Activated CD4-positive, alpha-beta T cell treated with anti-CD3 and anti-CD28 coated beads for 36 hours (primary cell): ENCODE measurements at regions not wholly inside any gene's neighbourhood (a gene's known extent, or its start where the extent isn't known, plus 50 kb on each side); places are given as distances from the start of the nearest gene placed in this dataset.

Experiments used
- ATAC-seq: fragments of 200-7000 bp; cut with Tn5 transposase; one replicate; pipeline ENCODE4 v1.10.0; 2021; ENCODE audit warnings: mild to moderate bottlenecking, moderate library complexity
- CTCF ChIA-PET: fragments of 350-600 bp; sonication (Branson Sonifier 250); formaldehyde crosslinking; loops from one replicate; lab custom pipeline; 2021; ENCODE audit warnings: antibody characterized with exemption; lab: Charles Lee
- POLR2A ChIA-PET: fragments of 350-600 bp; sonication (Branson Sonifier 250); formaldehyde crosslinking; loops from one replicate; lab custom pipeline; 2021; ENCODE audit warnings: antibody characterized with exemption, inconsistent platforms; lab: Charles Lee
- DNase-seq: peaks from one replicate; pipeline ENCODE4 v3.0.0-alpha.2; 2020
- H3K27ac Mint-ChIP-seq: one replicate; pipeline ENCODE4 v1.8.0; 2021; ENCODE audit warnings: mixed read lengths
- H3K27me3 Mint-ChIP-seq: one replicate; pipeline ENCODE4 v1.8.0; 2021; ENCODE audit warnings: mixed read lengths
- H3K36me3 Mint-ChIP-seq: one replicate; pipeline ENCODE4 v1.8.0; 2021; ENCODE audit warnings: low read depth, mixed read lengths
- H3K4me1 Mint-ChIP-seq: one replicate; pipeline ENCODE4 v1.8.0; 2021; ENCODE audit warnings: mixed read lengths
- H3K4me3 Mint-ChIP-seq: one replicate; pipeline ENCODE4 v1.8.0; 2021; ENCODE audit warnings: mild to moderate bottlenecking, moderate library complexity, mixed read lengths
- H3K9me3 Mint-ChIP-seq: one replicate; pipeline ENCODE4 v1.8.0; 2021; ENCODE audit warnings: low read depth, mixed read lengths
- intact Hi-C, 2 experiments: fragments of 100-400 bp; cut with DNase I in 1 of 2; cut with micrococcal nuclease in 1 of 2; formaldehyde crosslinking; loops; one replicate each; pipeline versions ENCODE4 v1.14.2 to v1.15.1; 2022 to 2024; cut with DNase I, micrococcal nuclease

GRCh38 chr18:45517181-45517741 lies 98.0 kb upstream of the SLC14A2 start:
- POLR2A ChIA-PET, result no interaction called here
- no peak for ATAC-seq
- Mint-ChIP-seq H3K36me3 (no peaks in the 10 kb centered on the region), H3K4me3 (no peak overlapping the region), H3K9me3 (peaks cover 9% of the 10 kb centered on the region), H3K27me3 (no peaks in the 10 kb centered on the region), H3K4me1 (no peaks in the 10 kb centered on the region), H3K27ac (no peak overlapping the region)
- intact Hi-C loops, result no loop called here
- CTCF ChIA-PET, result no interaction called here
- no peak for DNase-seq

- intact Hi-C loops, result no loop called here
- POLR2A ChIA-PET, result no interaction called here
- peaks cover 9% of the 10 kb centered on the region for H3K9me3 Mint-ChIP-seq
- no peaks in the 10 kb centered on the region for H3K4me1 Mint-ChIP-seq
- H3K36me3 Mint-ChIP-seq, result no peaks in the 10 kb centered on the region
- peaks cover under 1% of the 10 kb centered on the region for H3K27me3 Mint-ChIP-seq
- no peak overlapping the region for H3K27ac Mint-ChIP-seq
- no peak for DNase-seq
- no peak for ATAC-seq
- no peak overlapping the region for H3K4me3 Mint-ChIP-seq
- CTCF ChIA-PET, result no interaction called here
Observed at GRCh38 chr18:45518311-45519155, 96.7 kb upstream of the SLC14A2 start.

GRCh38 chr18:45519411-45520280 lies 95.6 kb upstream of the SLC14A2 start:
- Mint-ChIP-seq H3K9me3 (no peaks in the 10 kb centered on the region), H3K27ac (no peak overlapping the region), H3K4me3 (no peak overlapping the region), H3K4me1 (no peaks in the 10 kb centered on the region), H3K27me3 (peaks cover 3% of the 10 kb centered on the region), H3K36me3 (no peaks in the 10 kb centered on the region)
- intact Hi-C loops, result no loop called here
- CTCF ChIA-PET, result no interaction called here
- POLR2A ChIA-PET, result no interaction called here
- ATAC-seq (no peak), DNase-seq (no peak)

- Mint-ChIP-seq H3K9me3 (no peaks in the 10 kb centered on the region), H3K4me3 (no peak overlapping the region), H3K27me3 (peaks cover 5% of the 10 kb centered on the region), H3K27ac (no peak overlapping the region), H3K36me3 (no peaks in the 10 kb centered on the region), H3K4me1 (no peaks in the 10 kb centered on the region)
- intact Hi-C loops, result no loop called here
- ATAC-seq (no peak), DNase-seq (no peak)
- CTCF ChIA-PET, result interaction anchor here (0.7 kb wide), 1 partner anchor 952 kb away, joined by 5 read pairs; no protein-coding TSS in a partner anchor
- POLR2A ChIA-PET, result no interaction called here
Observed at GRCh38 chr18:45521136-45521535, 94.1 kb upstream of the SLC14A2 start.

GRCh38 chr18:45521777-45522176 lies 93.5 kb upstream of the SLC14A2 start:
- peaks cover 9% of the 10 kb centered on the region for H3K27me3 Mint-ChIP-seq
- H3K4me3 Mint-ChIP-seq, result no peak overlapping the region
- ATAC-seq (no peak), DNase-seq (peak; percentile 12)
- H3K9me3 Mint-ChIP-seq, result no peaks in the 10 kb centered on the region
- intact Hi-C loops, result no loop called here
- ChIA-PET POLR2A (no interaction called here), CTCF (no interaction called here)
- H3K36me3 Mint-ChIP-seq, result no peaks in the 10 kb centered on the region
- H3K4me1 Mint-ChIP-seq, result no peaks in the 10 kb centered on the region
- no peak overlapping the region for H3K27ac Mint-ChIP-seq

- POLR2A ChIA-PET, result no interaction called here
- Mint-ChIP-seq H3K27ac (no peak overlapping the region), H3K27me3 (peaks cover 9% of the 10 kb centered on the region), H3K4me3 (no peak overlapping the region), H3K4me1 (no peaks in the 10 kb centered on the region), H3K9me3 (no peaks in the 10 kb centered on the region), H3K36me3 (no peaks in the 10 kb centered on the region)
- no peak for ATAC-seq
- intact Hi-C loops, result no loop called here
- CTCF ChIA-PET, result no interaction called here
- no peak for DNase-seq
Observed at GRCh38 chr18:45522371-45522770, 92.9 kb upstream of the SLC14A2 start.

- ATAC-seq (no peak), DNase-seq (no peak)
- intact Hi-C loops, result no loop called here
- CTCF ChIA-PET, result interaction anchor here (0.7 kb wide), 2 partner anchors 27 to 1950 kb away, joined by 3 read pairs; no protein-coding TSS in a partner anchor
- POLR2A ChIA-PET, result no interaction called here
- no peak overlapping the region for H3K4me3 Mint-ChIP-seq
- H3K27me3 Mint-ChIP-seq, result peaks cover 9% of the 10 kb centered on the region
- no peaks in the 10 kb centered on the region for H3K36me3 Mint-ChIP-seq
- H3K4me1 Mint-ChIP-seq, result no peaks in the 10 kb centered on the region
- no peaks in the 10 kb centered on the region for H3K9me3 Mint-ChIP-seq
- no peak overlapping the region for H3K27ac Mint-ChIP-seq
Observed at GRCh38 chr18:45525301-45525700, 90.0 kb upstream of the SLC14A2 start.

- H3K27me3 Mint-ChIP-seq, result peaks cover 9% of the 10 kb centered on the region
- H3K27ac Mint-ChIP-seq, result no peak overlapping the region
- no peak for ATAC-seq
- ChIA-PET CTCF (interaction anchor here (0.6 to 0.7 kb wide), 2 partner anchors 9 to 28 kb away, joined by 3 read pairs; no protein-coding TSS in a partner anchor), POLR2A (no interaction called here)
- no peak for DNase-seq
- H3K36me3 Mint-ChIP-seq, result no peaks in the 10 kb centered on the region
- H3K4me3 Mint-ChIP-seq, result no peak overlapping the region
- intact Hi-C loops, result no loop called here
- H3K4me1 Mint-ChIP-seq, result no peaks in the 10 kb centered on the region
- no peaks in the 10 kb centered on the region for H3K9me3 Mint-ChIP-seq
Observed at GRCh38 chr18:45526114-45526841, 89.0 kb upstream of the SLC14A2 start.

GRCh38 chr18:45527891-45528290 lies 87.4 kb upstream of the SLC14A2 start:
- no peak for DNase-seq

GRCh38 chr18:45528712-45529336 lies 86.5 kb upstream of the SLC14A2 start:
- ChIA-PET CTCF (no interaction called here), POLR2A (no interaction called here)
- peaks cover 1% of the 10 kb centered on the region for H3K9me3 Mint-ChIP-seq
- ATAC-seq (no peak), DNase-seq (no peak)
- H3K4me3 Mint-ChIP-seq, result no peak overlapping the region
- H3K36me3 Mint-ChIP-seq, result no peaks in the 10 kb centered on the region
- intact Hi-C loops, result no loop called here
- no peak overlapping the region for H3K27ac Mint-ChIP-seq
- H3K27me3 Mint-ChIP-seq, result peaks cover 8% of the 10 kb centered on the region
- H3K4me1 Mint-ChIP-seq, result no peaks in the 10 kb centered on the region

More at GRCh38 chr18:45527891-45528290, 87.4 kb upstream of the SLC14A2 start:
- no peak overlapping the region for H3K4me3 Mint-ChIP-seq
- peaks cover 1% of the 10 kb centered on the region for H3K9me3 Mint-ChIP-seq
- no peaks in the 10 kb centered on the region for H3K36me3 Mint-ChIP-seq
- ChIA-PET CTCF (no interaction called here), POLR2A (no interaction called here)
- H3K27me3 Mint-ChIP-seq, result peaks cover 9% of the 10 kb centered on the region
- intact Hi-C loops, result no loop called here
- ATAC-seq, result no peak
- no peak overlapping the region for H3K27ac Mint-ChIP-seq
- H3K4me1 Mint-ChIP-seq, result no peaks in the 10 kb centered on the region

- H3K36me3 Mint-ChIP-seq, result no peaks in the 10 kb centered on the region
- ChIA-PET CTCF (no interaction called here), POLR2A (no interaction called here)
- no peaks in the 10 kb centered on the region for H3K4me1 Mint-ChIP-seq
- DNase-seq, result no peak
- no peak overlapping the region for H3K27ac Mint-ChIP-seq
- H3K27me3 Mint-ChIP-seq, result peaks cover 15% of the 10 kb centered on the region
- H3K4me3 Mint-ChIP-seq, result no peak overlapping the region
- intact Hi-C loops, result no loop called here
- peaks cover 3% of the 10 kb centered on the region for H3K9me3 Mint-ChIP-seq
- no peak for ATAC-seq
Observed at GRCh38 chr18:45538444-45538843, 76.8 kb upstream of the SLC14A2 start.
